Endothelial cell of umbilical vein (primary cell): ENCODE measurements at regions not wholly inside any gene's neighbourhood (a gene's known extent, or its start where the extent isn't known, plus 50 kb on each side); places are given as distances from the start of the nearest gene placed in this dataset.

Source experiments
- CTCF ChIP-seq, 2 donors: IDR thresholded peaks; 1 replicate in 1 of 2; 2 replicates in 1 of 2; pipeline ENCODE4 v1.5.1; 2011; ENCODE audit warnings: low read length in 2 of 2, mild to moderate bottlenecking in 2 of 2, moderate library complexity in 2 of 2, control low read depth in 1 of 2, inconsistent platforms in 1 of 2, low read depth in 1 of 2; ENCODE audit not compliant: insufficient read depth in 1 of 2; ENCODE audit errors: extremely low read depth in 1 of 2
- EZH2 ChIP-seq: IDR thresholded peaks from 2 replicates; pipeline ENCODE4 v1.6.1; 2012; ENCODE audit warnings: borderline replicate concordance, low read depth, mild to moderate bottlenecking, moderate library complexity, low read length, inconsistent platforms; ENCODE audit not compliant: severe bottlenecking
- MYC ChIP-seq: IDR thresholded peaks from one replicate; pipeline ENCODE4 v1.6.1; 2011; ENCODE audit warnings: mild to moderate bottlenecking, low read depth, low read length
- POLR2A ChIP-seq: IDR thresholded peaks from 2 replicates; pipeline ENCODE4 v1.6.1; 2012; ENCODE audit warnings: low read depth, mild to moderate bottlenecking, control low read depth, low read length
- POLR2AphosphoS5 ChIP-seq: IDR thresholded peaks from 2 replicates; pipeline ENCODE4 v1.6.1; 2012; ENCODE audit warnings: low read depth, mild to moderate bottlenecking, control low read depth, low read length, moderate library complexity; ENCODE audit not compliant: insufficient read depth

- TF ChIP-seq EZH2 = no peak
- no peak for TF ChIP-seq POLR2A
- TF ChIP-seq CTCF (IDR thresholded peaks at IDR 0.05; ENCODE audit: extremely low read depth in 1 of 2, insufficient read depth in 1 of 2, low read depth in 1 of 2, low read length in 2 of 2) = no peak
- no peak for TF ChIP-seq MYC
- TF ChIP-seq POLR2AphosphoS5 = no peak
These were observed 196.3 kb upstream of the ALCAM start for GRCh38 chr3:105170423-105170822.
